ENCODE measurements at regions not wholly inside any gene's neighbourhood (a gene's known extent, or its start where the extent isn't known, plus 50 kb on each side); places are given as distances from the start of the nearest gene placed in this dataset.

GRCh38 chr6:68043122-68043398 is 592.0 kb upstream of the ADGRB3 start:
- no peak for TF ChIP-seq POLR2A (IDR thresholded peaks at IDR 0.05)
- TF ChIP-seq, protein P1, sequence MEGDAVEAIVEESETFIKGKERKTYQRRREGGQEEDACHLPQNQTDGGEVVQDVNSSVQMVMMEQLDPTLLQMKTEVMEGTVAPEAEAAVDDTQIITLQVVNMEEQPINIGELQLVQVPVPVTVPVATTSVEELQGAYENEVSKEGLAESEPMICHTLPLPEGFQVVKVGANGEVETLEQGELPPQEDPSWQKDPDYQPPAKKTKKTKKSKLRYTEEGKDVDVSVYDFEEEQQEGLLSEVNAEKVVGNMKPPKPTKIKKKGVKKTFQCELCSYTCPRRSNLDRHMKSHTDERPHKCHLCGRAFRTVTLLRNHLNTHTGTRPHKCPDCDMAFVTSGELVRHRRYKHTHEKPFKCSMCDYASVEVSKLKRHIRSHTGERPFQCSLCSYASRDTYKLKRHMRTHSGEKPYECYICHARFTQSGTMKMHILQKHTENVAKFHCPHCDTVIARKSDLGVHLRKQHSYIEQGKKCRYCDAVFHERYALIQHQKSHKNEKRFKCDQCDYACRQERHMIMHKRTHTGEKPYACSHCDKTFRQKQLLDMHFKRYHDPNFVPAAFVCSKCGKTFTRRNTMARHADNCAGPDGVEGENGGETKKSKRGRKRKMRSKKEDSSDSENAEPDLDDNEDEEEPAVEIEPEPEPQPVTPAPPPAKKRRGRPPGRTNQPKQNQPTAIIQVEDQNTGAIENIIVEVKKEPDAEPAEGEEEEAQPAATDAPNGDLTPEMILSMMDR (IDR thresholded peaks at IDR 0.05), result no peak

Measured in vagina (tissue), 2 donors.